Thyroid gland (tissue), 4 donors: ENCODE measurements at regions not wholly inside any gene's neighbourhood (a gene's known extent, or its start where the extent isn't known, plus 50 kb on each side); places are given as distances from the start of the nearest gene placed in this dataset.

Experiments
- POLR2A ChIP-seq, 2 donors: fragments of 450-650 bp; IDR thresholded peaks; one replicate each; pipeline ENCODE4 v1.6.1; 2017; ENCODE audit warnings: antibody characterized with exemption in 2 of 2, mild to moderate bottlenecking in 2 of 2, moderate library complexity in 1 of 2
- TF ChIP-seq, protein P1 (sequence below), 6 experiments: fragments of 200-600 bp in 3 of 6; fragments of 450-650 bp in 3 of 6; sonication (generic) in 3 of 6; IDR thresholded peaks; one replicate each; pipeline ENCODE4 v1.5.1; 2016 to 2019; ENCODE audit warnings: antibody characterized with exemption in 6 of 6, mild to moderate bottlenecking in 2 of 6, inconsistent platforms in 1 of 6, moderate library complexity in 1 of 6

DNA sequence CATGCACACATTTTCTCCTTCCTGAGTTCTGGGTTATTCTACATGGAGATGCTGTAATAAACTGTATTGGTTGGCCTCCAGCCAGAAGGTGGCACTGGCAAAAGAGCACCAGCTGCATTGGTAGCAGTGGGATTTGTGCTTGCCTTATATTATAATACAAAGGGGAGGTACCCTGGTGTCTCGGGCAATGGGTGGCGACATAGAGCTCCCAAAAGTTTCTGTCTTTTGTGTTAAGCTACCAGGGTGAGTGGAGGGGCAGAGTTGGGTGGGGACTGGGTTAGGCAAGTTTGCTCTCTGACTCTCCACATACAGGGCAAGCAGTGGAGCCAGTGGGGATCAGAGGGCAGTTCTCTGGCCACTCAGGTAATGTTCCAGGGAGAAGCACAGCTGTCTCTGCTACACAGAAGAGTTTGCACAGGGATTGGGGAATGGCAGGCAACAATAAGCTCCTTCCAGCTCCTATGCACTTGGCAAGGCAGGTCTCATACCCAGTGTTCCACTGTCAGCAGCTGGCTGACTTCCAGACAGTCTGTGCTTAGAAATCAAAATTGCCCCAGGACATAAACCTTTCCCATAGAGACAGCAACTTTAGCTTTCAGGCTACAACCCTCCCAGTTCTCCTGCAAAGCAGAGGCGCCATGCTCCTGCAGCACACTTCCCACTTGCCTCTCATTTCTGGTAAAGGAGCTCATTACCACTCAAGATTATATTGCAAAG, 463.9 kb upstream of the PCDH7 start:
- no peak for TF ChIP-seq POLR2A (IDR thresholded peaks at IDR 0.05)
- TF ChIP-seq, protein P1, sequence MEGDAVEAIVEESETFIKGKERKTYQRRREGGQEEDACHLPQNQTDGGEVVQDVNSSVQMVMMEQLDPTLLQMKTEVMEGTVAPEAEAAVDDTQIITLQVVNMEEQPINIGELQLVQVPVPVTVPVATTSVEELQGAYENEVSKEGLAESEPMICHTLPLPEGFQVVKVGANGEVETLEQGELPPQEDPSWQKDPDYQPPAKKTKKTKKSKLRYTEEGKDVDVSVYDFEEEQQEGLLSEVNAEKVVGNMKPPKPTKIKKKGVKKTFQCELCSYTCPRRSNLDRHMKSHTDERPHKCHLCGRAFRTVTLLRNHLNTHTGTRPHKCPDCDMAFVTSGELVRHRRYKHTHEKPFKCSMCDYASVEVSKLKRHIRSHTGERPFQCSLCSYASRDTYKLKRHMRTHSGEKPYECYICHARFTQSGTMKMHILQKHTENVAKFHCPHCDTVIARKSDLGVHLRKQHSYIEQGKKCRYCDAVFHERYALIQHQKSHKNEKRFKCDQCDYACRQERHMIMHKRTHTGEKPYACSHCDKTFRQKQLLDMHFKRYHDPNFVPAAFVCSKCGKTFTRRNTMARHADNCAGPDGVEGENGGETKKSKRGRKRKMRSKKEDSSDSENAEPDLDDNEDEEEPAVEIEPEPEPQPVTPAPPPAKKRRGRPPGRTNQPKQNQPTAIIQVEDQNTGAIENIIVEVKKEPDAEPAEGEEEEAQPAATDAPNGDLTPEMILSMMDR (IDR thresholded peaks at IDR 0.05), result no peak
